HG03457 (cell line): ENCODE measurements at regions not wholly inside any gene's neighbourhood (a gene's known extent, or its start where the extent isn't known, plus 50 kb on each side); places are given as distances from the start of the nearest gene placed in this dataset.
"Not testable (repeated sequence)": the region's sequence is repeated elsewhere in the genome, so short reads cannot be mapped to it uniquely, and the experiment has no call there.

Experiments
- ATAC-seq: cut with Tn5 transposase; IDR thresholded peaks from one replicate; pipeline ENCODE4 v1.9.1; 2021; ENCODE audit warnings: moderate number of reproducible peaks; ENCODE audit not compliant: unreplicated experiment

GRCh38 chr6:113750151-113750855 lies 106.8 kb upstream of the MARCKS start:
- ATAC-seq: no peak

GRCh38 chr6:113754291-113754690 lies 102.9 kb upstream of the MARCKS start:
- ATAC-seq: no peak

GRCh38 chr6:113755449-113756289 lies 101.5 kb upstream of the MARCKS start:
- peak; percentile 63 for ATAC-seq

- ATAC-seq: no peak
These were observed 100.9 kb upstream of the MARCKS start for GRCh38 chr6:113756290-113756665.

- ATAC-seq: no peak
These were observed 98.9 kb upstream of the MARCKS start for GRCh38 chr6:113758214-113758613.

GRCh38 chr6:113758826-113759574 lies 98.1 kb upstream of the MARCKS start:
- ATAC-seq: no peak

- ATAC-seq: no peak
These were observed 94.5 kb upstream of the MARCKS start for GRCh38 chr6:113762641-113763040.

- ATAC-seq: no peak
These were observed 93.8 kb upstream of the MARCKS start for GRCh38 chr6:113763311-113763766.

- ATAC-seq: no peak
These were observed 93.3 kb upstream of the MARCKS start for GRCh38 chr6:113763876-113764275.

GRCh38 chr6:113765909-113766308 lies 91.2 kb upstream of the MARCKS start:
- no peak for ATAC-seq

- no peak for ATAC-seq
These were observed 89.2 kb upstream of the MARCKS start for GRCh38 chr6:113767985-113768384.

- ATAC-seq: no peak
These were observed 84.2 kb upstream of the MARCKS start for GRCh38 chr6:113772961-113773360.

GRCh38 chr6:113774127-113774825 lies 82.9 kb upstream of the MARCKS start:
- ATAC-seq: no peak

- no peak for ATAC-seq
These were observed 80.1 kb upstream of the MARCKS start for GRCh38 chr6:113776998-113777397.

- ATAC-seq: no peak
These were observed 79.5 kb upstream of the MARCKS start for GRCh38 chr6:113777601-113778000.

GRCh38 chr6:113779656-113780055 lies 77.5 kb upstream of the MARCKS start:
- ATAC-seq: no peak

- no peak for ATAC-seq
These were observed 74.5 kb upstream of the MARCKS start for GRCh38 chr6:113782636-113783035.

GRCh38 chr6:113786168-113786567 lies 71.0 kb upstream of the MARCKS start:
- ATAC-seq: no peak

- no peak for ATAC-seq
These were observed 68.6 kb upstream of the MARCKS start for GRCh38 chr6:113788586-113788985.

- not testable (repeated sequence) for ATAC-seq
These were observed 65.9 kb upstream of the MARCKS start for GRCh38 chr6:113791225-113791624.

GRCh38 chr6:113795371-113795770 lies 61.8 kb upstream of the MARCKS start:
- ATAC-seq: not testable (repeated sequence)
